ENCODE measurements at regions not wholly inside any gene's neighbourhood (a gene's known extent, or its start where the extent isn't known, plus 50 kb on each side); places are given as distances from the start of the nearest gene placed in this dataset.

DNA sequence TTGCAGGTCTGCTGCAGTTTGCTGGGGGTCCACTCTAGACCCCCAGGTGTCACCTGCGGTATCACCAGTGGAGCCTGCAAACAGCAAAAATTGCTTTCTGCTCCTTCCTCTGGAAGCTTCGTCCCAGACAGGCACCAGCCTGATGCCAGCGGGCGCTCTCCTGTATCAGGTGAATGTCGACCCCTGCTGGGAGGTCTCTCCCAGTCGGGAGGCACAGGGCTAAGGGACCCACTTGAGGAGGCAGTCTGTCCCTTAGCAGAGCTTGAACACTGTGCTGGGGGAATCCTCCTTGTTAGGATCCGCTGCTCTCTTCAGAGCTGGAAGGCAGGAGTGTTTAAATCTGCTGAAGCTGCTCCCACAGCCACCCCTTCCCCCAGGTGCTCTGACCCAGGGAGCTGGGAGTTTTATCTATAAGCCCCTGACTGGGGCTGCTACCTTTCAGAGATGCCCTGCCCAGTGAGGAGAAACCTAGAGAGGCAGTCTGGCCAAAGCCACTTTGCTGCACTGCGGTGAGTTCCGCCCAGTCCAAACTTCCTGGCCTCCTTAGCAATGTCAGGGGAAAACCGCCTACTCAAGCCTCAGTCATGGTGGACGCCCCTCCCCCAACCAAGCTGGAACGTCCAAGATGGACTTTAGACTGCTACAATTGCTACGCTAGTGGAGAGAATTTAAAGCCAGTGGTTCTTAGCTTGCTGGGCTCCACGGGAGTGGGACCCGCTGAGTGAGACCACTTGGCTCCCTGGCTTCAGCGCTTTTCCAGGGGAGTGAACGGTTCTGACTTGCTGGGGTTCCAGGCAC, 652.5 kb downstream of the KCNJ3 start:
- no peak overlapping the region for H3K4me3 ChIP-seq (ENCODE audit: low read depth, low read length)

DNA sequence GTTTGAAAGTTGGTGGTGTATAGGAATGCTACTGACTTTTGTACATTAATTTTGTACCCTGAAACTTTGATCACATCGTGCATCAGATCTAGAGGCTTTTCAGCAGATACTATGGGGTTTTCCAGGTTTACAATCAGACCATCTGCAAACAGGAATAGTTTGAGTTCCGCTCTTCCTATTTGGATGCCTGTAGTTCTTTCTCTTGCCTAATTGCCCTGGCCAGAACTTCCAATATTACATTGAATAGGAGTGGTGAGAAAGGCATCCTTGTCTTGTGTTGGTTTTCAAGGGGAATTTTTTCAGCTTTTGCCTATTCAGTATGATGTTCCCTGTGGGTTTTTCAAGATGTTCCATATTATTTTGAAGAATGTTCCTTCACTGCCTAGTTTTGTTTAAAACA, 633.5 kb downstream of the KCNJ3 start:
- H3K4me3 ChIP-seq (ENCODE audit: low read depth, low read length) = no peak overlapping the region

DNA sequence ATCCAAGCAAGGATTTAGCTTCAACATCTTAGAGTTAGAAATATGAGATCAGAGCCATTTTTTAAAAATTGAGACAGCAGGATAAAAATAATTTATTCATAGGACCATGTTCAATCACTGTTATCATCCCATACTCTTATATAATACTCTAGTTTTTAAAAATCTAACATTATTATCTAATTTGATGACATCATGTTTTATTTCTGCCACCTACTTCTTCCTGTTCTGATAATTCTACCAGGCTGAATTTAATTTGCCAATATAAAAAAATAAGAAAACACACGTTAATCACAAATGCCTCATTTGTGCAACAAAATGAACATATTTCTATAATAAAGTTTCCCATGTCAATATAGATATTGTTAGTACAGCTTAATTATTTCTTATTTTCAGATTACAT, 621.7 kb downstream of the KCNJ3 start:
- no peak overlapping the region for H3K4me3 ChIP-seq (ENCODE audit: low read depth, low read length)

DNA sequence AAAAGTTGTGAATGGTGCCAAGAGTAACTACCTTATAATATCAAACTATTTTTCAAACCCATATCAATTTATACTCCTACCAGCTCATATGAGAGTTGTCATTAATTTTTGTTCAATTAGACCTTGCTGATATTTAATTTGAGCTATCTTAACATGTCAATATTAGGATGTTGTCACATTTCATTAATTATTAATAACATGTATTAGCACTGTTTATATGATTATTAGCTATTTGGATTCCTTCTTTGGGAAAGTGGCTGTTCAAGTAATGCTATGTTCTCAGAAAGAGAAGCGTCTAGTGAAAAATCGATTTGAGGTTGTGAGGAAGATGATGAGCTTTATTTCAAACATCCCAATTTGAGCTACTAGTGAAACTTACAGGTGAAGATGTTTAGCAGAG, 620.2 kb downstream of the KCNJ3 start:
- no peak overlapping the region for H3K4me3 ChIP-seq (ENCODE audit: low read depth, low read length)

DNA sequence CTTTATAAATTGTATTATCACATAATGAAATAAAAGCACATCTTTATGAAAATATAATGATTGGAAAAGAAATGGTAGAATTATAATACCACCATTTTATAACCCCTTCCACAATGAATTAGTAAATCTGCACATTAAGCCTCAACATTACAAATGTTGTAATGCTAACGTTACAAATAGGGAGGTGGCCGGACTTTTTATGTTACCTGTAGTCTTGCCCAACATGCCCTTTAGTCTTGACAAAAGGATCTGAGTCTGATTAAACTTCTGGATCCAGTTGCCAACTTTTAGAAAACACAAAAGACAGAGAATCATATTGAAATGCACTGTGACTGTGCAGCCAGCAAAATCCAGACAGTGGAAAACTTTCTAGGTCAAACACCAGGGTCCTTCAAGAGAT, 617.3 kb downstream of the KCNJ3 start:
- no peak overlapping the region for H3K4me3 ChIP-seq (ENCODE audit: low read depth, low read length)

DNA sequence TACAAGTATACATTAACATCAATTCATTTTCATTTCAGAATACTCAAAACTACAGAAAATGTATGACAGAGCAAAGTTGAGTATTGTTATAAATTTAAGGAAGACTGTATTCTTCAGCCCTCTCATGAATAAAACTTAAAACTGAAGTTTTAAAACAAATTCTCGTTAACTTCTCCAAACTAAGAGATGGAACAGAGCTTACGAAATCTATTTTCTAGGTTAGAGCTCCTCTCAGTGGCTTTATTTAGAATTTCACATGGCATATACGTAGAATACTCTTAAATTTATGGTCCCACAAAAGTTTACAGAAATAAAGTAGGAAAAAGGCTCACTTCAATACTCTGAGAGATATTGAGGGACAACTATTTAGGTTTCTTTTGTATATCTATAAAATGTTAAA, 612.1 kb downstream of the KCNJ3 start:
- H3K4me3 ChIP-seq (ENCODE audit: low read depth, low read length) = no peak overlapping the region

DNA sequence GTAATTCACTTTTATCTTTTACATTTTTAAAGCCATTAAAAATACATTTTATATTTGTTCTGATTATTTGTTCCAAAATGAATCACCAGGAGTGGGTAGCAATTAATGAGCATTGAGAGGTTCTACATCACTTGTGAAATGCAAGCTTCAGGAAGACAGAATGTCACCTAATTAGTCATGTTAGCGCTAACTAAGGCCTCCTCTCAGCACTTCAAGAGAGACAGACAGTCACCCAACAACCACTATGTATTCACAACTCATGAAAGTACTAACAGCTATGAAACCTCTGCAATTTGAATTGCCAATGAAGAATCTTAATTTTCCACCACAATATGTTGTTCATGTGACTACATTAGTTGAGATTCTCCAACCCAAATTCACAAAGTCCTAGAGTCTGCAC, 611.0 kb downstream of the KCNJ3 start:
- no peak overlapping the region for H3K4me3 ChIP-seq (ENCODE audit: low read depth, low read length)

DNA sequence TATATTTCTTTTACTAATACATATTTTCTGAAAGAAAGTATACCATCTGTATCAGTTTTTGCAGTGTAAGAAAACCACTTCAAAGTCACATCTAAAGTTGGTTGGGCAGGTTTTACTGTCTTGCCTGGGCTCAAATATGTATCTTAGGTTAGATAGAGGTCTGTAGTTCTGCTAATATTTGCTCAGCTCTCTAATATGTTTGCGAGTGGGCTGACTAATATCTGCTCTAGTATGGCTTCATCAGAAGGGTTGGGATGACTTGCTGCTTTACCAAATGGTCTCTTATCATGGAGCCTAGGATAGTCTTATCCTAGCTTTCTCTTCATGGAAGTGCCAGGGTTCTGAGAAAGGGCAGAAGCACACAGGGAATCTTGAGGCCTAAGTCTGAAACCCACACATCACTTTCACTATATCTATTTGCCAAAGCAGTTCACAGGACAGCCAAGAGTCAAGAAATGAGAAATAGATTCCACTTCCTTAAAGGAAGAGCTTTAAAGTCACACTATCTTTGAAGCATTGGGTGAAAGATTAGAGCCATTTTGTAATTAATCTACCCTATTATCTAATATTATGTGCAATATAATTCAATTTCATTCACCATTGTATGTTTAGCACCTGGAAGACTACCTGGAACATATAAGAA, 610.0 kb downstream of the KCNJ3 start:
- H3K4me3 ChIP-seq (ENCODE audit: low read depth, low read length) = no peak overlapping the region

DNA sequence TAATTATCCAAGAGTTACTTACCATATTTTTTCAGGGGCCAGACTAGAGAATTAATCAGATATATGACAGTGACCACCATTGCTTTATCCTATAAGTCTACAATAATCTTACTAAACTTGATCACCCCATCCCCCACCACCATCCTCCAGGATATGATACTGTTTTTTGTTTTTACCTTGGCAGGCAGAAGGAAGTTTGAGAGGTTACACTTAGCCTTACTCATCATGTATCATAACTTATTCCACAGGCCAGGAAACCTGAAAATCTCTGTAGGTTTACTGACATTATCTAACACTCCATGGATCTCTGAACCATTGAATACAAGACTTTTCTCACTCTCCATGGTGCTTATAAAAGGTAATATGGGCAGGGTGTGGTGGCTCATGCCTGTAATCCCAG, 602.7 kb downstream of the KCNJ3 start:
- no peak overlapping the region for H3K4me3 ChIP-seq (ENCODE audit: low read depth, low read length)

DNA sequence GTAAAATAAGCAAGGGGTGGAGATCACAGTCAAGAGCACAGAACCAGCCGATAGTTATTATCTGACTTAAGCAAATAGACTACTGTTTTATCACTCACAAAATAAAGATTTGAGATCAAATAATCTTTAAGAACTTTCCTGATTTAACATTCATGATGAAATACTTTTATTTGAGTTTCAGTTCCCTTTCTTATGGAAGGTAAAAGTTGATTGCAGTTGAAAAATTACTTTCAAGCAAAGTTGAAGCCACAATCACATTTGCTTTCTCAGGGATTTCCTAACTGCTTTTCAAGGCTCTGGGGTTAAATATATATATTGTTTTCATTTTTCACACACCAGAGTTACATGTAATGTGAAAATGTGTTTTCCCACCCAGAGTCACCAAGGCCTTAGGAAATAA, 599.5 kb downstream of the KCNJ3 start:
- no peak overlapping the region for H3K4me3 ChIP-seq (ENCODE audit: low read depth, low read length)

DNA sequence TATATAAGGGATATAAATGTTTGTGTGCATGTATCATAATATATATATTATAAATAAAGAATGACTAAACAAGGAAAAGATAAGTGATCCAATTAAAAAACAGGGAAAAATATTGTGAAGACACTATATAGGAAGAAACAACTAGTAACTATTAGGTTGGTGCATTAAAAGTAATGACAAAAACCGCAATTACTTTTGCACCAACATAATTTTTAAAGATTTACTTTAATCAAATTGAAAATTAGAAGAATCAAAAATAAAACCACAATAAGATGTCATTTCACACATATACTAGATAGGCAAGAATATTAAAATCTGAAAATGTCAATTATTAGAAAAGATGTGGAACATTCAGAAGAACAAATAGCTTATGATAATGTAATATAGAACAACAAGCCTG, 595.9 kb downstream of the KCNJ3 start:
- H3K4me3 ChIP-seq (ENCODE audit: low read depth, low read length) = no peak overlapping the region

DNA sequence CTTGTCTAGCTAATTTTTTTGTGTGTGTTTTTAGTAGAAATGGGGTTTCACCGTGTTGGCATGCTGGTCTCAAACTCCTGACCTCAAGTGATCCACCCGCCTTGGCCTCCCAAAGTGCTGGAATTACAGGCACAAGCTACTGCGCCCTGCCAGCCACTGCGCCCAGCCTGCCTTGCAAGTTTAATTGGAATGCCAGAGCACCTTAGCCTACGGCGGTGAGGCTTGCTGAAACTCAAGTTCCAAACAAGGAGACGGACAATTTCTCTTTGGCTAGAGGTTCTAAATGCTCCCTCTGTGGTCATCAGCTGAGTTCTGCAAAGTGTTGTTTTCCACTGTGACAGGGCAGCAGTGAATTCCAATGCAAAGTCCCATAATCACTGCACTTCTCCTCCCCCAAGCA, 583.4 kb downstream of the KCNJ3 start:
- no peak overlapping the region for H3K4me3 ChIP-seq (ENCODE audit: low read depth, low read length)

DNA sequence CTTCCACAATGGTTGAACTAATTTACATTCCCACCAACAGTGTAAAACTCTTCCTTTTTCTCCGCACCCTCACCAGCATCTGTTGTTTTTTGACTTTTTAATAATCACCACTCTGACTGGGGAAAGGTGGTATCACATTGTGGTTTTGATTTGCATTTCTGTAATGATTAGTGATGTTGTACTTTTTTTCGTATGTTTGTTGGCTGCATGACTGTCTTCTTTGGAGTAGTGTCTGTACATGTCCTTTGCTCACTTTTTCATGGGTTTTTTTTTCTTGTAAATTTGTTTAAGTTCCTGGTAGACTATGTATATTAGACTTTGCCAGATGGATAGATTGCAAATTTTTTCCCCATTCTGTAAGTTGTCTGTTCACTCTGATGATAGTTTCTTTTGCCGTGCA, 574.8 kb downstream of the KCNJ3 start:
- H3K4me3 ChIP-seq (ENCODE audit: low read depth, low read length) = no peak overlapping the region

DNA sequence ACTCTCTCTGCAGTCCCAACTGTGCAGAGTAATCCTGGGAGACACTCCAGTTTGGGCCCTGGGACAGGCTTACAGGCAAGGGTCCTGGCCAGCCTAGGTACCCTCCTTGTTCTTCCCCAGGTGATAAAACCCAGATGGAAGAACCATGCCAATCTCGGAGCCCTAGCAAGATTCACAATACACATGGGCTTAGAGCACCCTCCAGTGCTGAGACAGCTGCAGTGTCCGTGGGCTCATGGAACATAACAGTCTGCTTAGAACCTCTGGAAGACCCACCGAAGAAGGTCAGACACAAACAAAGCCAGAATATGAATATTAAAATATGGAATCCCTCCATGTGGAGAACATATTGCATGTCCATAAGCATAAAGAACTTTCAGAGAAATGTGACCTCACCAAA, 568.1 kb downstream of the KCNJ3 start:
- H3K4me3 ChIP-seq (ENCODE audit: low read depth, low read length) = no peak overlapping the region

DNA sequence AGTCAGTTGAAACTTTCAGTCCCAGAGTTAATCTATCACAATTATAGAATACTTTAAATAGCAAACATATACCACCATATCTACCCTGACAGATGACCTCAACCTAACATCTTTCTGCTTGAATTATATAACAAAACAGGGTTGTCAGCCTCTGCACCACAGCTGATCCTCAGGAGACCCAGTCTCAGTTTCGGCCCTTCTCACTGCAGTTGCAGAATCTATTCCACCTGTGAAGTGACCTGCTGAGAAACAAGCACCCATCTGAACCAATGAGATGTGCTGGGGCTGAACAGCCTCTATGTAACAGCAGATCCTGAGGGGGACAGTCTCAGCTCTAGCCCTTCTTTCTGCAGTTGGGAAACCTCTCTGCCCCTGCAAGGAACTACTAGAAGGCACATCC, 567.6 kb downstream of the KCNJ3 start:
- H3K4me3 ChIP-seq (ENCODE audit: low read depth, low read length) = no peak overlapping the region

DNA sequence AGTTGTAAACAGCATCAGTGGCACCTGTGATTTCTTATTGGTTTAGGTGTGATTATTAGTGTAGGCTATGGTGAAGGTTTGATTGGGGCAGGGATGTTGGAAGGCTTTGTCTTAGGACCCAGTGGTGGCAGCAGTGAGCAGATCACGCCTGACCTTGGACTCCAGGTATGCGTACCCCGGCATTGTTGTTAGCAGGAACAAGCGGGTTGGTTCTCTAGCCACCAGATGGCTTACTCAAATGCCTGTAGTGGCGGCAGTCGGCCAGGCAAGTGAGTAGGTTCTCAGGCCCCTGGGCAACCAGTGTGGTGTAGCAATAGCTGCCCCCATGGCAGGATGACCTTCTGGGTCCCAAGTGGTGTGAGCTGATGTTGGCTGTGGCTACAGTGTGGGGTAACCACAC, 558.3 kb downstream of the KCNJ3 start:
- H3K4me3 ChIP-seq (ENCODE audit: low read depth, low read length) = no peak overlapping the region

DNA sequence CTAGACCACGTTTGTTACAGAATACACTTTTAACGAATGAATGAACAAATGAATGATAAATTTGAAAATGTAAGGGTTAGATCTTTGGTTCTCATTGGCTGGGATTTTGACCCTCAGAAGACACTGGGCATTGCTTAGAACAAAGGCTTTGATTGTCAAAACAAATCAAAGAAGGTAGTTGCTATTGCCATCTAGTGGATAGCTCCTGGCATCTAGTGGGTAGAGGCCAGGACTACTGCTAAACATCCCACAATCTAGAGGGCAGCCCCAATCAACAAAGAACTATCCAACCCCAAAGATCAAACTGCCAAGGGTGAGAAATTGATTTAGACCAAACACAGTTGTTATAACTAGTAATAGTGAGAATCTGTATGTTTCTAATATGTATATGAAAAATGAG, 552.3 kb downstream of the KCNJ3 start:
- no peak overlapping the region for H3K4me3 ChIP-seq (ENCODE audit: low read depth, low read length)

DNA sequence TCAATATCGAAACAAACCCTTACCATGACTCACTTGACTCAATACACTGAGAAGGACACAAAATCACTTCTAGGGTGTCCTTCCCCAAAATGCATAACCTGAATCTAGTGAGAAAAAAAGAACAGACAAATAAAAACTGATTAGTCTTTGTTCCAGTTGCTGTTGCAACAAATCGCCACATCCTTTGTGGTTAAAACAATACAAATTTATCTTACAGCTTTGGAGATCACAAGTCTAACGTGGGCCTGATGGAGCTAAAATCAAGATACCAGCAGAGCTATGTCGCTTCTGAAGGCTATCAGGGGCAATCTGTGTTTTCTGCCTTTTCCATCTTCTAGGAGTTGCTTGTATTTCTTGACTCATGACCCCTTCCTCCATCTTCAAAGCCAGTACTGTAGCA, 541.7 kb downstream of the KCNJ3 start:
- no peak overlapping the region for H3K4me3 ChIP-seq (ENCODE audit: low read depth, low read length)

DNA sequence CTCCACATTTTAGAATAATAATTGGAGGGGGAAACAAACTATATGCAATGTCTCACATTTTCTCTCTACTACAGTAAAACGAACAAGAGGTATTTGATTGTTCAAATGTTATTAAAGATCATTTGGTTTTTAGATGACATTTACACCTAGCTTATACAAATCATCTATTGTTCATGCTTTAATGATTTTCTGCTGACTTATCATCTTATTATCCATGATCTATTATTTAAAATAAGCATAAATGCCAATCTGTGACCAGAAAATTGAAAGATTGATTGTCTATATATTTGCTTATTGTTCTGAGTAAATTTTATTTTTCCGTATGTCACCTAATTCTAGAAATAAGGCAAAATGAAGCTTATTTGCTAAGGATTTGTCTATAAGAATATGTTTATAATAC, 537.2 kb downstream of the KCNJ3 start:
- H3K4me3 ChIP-seq (ENCODE audit: low read depth, low read length) = no peak overlapping the region

DNA sequence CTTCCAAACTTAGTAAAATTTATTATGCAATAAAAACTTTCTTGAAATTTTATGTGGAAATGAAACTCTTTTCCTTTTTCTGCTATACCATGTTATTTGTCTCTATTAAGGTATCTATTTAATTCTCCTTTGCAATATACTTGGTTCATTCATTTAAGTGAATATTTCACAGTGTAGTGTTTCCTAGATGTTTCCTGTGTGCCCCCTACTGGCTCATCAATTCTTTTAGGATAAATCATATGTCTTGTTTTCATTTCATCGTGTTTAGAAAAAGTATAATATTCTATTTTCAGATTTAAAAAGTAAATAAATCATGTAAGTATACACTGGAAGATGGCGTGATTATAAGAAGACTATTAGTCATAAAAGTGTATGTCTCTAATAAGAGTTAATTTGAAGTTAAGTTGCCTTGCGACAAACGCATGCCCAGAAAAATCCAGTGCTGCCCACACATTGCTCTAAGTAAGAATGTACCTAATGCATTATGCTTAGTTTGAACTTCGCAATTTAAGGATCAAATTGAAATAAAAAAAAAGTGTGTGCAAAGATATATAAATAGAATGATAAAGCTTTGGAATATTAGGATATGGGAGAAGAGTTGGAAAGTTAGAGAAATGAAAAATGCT, 525.4 kb downstream of the KCNJ3 start:
- no peak overlapping the region for H3K4me3 ChIP-seq (ENCODE audit: low read depth, low read length)

DNA sequence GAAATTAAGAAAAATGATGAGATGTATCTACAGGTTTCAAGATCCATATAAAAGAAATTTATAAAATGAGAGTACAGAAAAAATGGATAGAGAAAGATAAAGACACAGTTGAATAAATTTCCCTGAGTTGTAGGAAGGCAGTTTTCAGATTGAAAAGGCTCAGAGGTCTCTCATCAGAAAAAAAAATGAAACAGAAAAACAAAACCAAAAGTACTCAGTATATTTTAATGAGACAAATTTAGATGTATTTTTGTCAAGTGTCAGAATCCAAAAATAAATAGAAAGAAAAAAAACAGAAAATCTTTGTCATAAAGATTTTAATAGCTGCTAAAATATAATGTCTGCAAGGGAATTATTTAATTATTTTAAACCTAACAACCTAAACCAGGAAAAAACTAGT, 520.5 kb downstream of the KCNJ3 start:
- H3K4me3 ChIP-seq (ENCODE audit: low read depth, low read length) = no peak overlapping the region

DNA sequence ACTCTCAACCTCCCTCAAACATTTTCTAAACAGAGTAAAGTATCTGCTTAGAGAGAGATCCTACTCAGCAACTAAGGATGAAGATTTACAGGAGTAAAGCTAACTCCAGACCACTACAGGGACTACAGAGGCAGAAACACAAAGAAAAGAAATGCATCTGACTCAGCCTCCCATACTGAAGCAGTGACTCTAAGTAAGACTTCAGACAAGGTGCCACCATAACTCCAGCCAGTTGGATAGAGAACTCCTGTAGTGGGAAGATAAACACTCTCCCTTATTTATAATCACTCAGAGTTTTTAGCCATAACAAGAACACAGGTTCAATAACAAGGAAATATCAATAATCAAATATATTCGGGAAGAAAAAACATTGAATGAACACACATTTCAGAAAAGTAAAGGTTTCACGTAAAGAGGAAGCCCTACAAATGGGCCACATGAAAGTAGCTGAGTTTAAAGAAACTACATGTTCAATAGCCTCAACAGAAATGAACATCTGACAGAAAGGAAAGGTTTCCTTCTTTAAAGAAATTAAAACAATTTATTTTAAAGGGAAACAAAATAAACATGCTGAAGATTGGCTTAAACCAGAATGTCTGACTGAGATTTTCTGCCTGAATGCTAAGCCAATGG, 519.9 kb downstream of the KCNJ3 start:
- no peak overlapping the region for H3K4me3 ChIP-seq (ENCODE audit: low read depth, low read length)

Data from iPS-11a (cell line).